Erythroblast (primary cell): ENCODE measurements at regions not wholly inside any gene's neighbourhood (a gene's known extent, or its start where the extent isn't known, plus 50 kb on each side); places are given as distances from the start of the nearest gene placed in this dataset.

Experiments
- DNase-seq, 2 experiments: peaks; one replicate each; lab custom pipeline; 2025; lab: John Stamatoyannopoulos, UW
- GATA1 ChIP-seq: IDR thresholded peaks from 2 replicates; pipeline ENCODE4 v1.6.1; 2011; ENCODE audit warnings: low read depth, mild to moderate bottlenecking, control low read depth, low read length, moderate library complexity
- POLR2A ChIP-seq: IDR thresholded peaks from 2 replicates; pipeline ENCODE4 v1.6.1; 2011; ENCODE audit warnings: mild to moderate bottlenecking, low read length

DNA sequence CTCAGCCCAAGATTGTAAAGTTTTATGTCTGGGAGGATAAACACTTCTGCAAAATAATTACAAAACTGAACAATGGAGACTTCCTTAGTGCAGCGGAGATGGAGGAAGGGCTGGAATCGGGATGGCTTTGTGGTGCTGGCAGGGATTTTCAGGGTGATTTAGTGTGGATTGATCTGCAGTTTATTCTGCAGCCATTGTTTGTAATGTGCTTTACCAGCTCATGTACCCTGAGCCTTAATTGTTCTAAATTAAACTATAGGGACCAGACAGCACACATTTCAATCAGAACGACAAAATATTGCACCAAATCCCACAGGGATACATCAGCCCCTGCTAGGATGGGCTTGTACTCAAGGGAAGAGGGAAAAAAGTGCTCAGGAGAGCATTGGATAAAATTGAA is 103.2 kb upstream of the ONECUT1 start:
- no peak for DNase-seq
- TF ChIP-seq POLR2A = no peak
- TF ChIP-seq GATA1 = no peak

DNA sequence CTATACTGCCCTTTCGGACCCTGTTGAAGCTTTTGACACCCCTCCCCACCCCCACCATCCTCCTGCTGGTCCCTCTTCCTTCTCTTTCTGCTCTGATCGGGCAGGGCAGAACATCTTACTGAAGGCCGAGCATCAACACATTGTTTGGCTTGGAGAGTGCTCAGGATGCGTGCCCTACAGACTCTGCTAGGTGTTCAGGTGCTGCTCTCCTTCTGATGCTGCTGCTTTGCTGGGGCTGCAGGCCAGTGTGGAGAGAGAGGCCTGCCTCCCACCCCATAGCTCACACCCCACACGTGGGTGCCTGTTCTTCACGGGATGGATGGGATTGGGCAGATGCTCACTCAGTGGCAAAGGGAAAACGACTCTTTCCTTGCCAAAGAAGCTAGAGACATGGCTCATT is 89.8 kb upstream of the ONECUT1 start:
- no peak for TF ChIP-seq POLR2A
- no peak for TF ChIP-seq GATA1
- DNase-seq = no peak

DNA sequence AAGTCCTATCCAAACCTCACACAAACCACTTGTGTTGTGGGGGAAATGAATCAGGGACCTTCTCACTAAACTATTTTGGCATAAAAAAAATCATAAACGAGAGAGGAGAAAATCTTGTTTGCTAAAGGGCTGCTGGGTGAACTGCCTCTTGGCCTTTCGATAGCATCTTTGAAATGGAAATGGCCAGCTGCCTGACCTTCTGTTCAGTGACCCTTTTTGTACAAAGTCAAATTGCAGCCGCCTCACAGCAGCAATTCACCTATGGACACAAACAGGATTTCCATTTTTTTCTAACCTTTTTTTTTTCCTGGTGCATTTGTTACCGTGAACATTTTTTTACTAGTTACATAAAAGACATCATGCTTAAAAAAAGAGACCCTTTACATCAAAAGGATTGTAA is 89.0 kb upstream of the ONECUT1 start:
- no peak for TF ChIP-seq GATA1
- no peak for TF ChIP-seq POLR2A
- no peak for DNase-seq

DNA sequence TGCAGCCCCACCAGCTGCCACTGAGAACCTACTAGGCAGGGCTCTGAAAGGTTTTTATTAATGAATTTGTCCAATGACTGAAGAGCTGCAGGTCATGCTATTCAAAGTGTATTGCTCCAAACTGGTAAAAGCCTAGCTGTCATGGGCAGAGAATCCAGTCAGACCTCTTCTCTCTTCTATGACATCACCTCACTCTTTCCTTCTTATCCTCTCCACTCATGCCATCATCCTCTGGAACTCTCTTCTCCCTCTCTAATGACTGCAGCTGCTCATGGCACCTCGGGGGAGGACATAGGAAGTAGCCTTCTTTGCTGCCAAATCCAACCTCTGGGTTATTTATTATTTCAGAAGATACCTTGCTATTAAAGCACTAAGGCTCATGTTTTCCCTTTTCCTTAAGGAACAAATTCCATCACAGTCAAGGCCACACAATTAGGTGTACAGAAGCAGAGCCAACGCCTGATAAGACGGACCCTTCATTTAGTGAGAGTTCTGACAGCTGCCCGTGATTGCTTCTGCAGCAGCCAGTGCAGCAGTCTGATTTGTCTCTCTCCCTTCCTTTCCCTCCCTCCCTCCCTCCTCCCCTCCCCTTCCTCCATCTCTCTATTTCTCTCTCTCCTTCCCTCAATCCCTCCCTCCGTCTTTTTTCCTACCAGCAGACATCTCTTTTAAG is 87.0 kb upstream of the ONECUT1 start:
- no peak for TF ChIP-seq POLR2A
- TF ChIP-seq GATA1 = no peak
- DNase-seq = no peak

DNA sequence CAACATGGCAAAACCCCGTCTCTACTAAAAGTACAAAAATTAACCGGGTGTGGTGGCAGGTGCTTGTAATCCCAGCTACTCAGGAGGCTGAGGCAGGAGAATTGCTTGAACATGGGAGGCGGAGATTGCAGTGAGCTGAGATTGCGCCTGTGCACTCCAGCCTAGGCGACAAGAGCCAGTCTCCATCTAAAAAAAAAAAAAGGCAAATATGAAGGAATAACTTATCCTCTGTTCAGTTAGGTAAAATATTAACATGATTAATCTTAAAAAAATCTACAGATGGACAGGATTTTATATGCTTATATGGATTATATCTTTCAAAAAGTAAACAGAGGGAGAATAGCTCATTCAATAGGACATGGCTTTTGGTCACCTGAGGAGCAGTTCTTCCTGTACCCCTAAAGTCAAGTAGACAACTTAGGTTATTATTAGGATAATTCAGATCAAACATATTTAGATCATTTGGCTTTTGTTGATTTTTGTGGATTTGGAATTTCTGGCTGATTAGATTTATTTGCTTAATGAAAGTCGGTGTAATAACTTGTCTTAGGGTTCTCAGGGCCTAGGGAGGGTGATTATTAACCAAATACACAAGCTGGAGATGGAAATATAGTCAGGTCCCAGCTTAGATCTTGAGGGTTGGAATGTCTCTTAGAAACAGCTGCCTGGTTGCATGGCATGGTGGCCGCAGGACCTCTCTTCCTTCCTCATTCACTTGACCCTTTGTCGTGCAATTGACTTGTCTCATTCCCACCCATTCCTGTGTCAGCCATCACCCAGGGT is 82.1 kb upstream of the ONECUT1 start:
- TF ChIP-seq GATA1 = no peak
- no peak for TF ChIP-seq POLR2A
- DNase-seq = no peak

DNA sequence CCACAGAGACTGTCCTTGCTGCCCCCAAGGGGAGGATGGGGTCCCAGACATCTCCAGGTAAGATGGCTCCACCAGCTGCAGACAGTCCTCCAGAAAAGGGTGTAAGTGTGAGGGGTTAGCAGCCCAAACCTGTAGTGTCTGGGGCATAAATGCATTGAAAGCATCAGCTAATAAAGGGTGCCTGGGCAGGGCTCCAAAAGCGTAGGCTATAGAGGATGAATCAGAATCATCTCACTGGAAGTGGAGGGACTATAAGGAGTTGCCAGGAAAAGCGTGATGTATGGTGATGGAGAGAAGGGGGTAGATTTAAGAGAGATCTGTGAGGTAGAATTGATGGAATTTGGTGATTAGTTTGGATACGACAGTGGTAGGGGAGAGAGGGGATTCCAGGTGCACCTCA is 79.9 kb upstream of the ONECUT1 start:
- TF ChIP-seq POLR2A (no peak), GATA1 (no peak)
- no peak for DNase-seq

DNA sequence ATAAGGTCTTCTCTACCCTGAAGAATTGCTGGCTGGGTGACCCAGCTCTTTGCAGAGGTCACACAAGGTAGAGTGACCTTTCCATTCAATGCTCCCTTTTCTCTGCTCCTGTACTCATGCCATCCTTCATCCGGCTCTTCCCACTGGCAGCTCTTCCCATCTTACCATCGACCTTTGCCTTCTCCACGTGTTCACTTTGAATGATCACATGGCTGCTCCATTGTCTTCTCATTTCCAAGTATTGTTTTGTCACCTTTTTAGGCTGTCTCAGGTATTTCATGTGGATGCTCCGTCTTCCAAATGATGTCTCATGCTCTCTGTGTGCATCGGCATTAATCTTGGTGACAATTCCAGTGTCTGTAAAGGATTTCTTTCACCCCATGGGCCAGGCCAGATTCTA is 76.6 kb upstream of the ONECUT1 start:
- no peak for DNase-seq
- TF ChIP-seq POLR2A (no peak), GATA1 (no peak)

DNA sequence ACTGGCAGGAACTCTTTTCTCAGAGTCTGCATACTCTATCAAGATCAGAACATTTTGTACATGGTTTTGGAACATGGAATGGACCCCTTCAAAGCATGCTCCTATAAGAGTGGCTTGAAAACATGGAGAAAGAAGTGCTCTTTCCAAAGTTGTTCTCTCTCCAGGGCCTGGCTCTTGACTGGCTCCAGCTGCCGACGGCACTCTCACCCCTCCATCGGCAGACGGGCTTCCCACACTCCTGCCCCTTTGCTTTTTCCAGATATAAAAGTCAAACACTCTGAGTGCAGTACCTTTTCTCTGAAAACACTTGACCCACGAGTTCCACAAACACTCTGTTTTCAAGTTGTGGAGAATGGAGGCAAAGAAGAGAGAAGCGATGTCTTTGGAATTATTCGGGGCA is 72.5 kb upstream of the ONECUT1 start:
- TF ChIP-seq GATA1 (no peak), POLR2A (no peak)
- DNase-seq = no peak

DNA sequence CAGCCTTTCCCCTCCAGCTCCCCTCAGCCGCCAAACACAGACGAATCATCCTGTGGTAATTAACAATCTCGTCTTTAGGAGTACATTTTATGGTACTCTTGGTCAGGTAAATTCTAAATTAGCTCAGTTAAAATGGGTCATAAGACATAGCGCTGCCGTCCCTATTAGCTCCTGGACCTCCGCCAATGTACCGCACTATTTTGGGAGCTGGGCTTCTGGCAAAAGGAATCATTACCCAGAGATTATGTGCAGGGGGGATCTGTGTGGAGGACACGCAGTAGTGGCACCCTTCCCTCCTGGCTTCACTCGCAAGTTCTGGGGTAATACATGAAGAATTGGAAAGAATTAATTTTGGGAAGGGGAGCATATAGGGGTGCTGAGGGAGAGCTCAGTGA is 68.6 kb upstream of the ONECUT1 start:
- TF ChIP-seq POLR2A (no peak), GATA1 (no peak)
- no peak for DNase-seq

DNA sequence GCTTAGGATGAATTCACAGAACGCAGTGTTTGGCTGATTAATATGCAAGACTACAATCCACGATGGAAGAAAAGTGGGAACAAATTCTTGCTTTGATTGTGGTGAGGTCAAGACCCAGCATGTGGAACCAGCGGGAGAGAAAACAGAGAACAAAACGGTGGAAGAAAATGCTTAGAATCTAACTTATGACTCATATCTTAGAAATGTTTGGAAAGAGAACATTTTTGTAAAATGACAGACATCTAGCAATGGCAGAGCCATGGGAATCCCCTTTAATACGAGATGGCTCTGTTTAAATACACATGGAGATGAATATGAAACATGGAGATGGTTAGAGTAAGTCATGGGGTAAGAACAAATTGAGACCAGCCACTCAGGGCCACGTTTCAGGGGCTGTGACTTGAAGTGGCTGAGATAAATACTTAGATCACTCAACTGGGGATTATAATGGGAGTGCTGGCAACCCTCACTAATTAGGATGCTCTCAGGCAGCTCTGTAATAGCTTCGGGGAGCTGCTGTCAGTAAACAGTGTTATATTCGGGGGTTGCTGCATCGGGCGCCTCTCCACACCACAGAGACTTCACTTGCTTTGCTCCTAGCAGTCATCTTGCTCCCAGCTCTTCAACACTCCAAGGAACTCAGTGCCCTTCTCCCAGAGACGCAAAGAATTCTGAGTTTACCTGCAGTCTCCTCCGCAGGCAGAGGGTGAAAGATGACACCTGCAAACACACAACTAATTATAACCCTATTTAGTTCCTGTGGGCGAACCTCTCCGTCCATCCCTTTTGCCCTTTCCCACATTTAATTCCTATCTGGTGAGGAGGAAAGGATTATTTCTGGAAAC is 68.0 kb upstream of the ONECUT1 start:
- no peak for DNase-seq
- TF ChIP-seq POLR2A = no peak
- no peak for TF ChIP-seq GATA1

DNA sequence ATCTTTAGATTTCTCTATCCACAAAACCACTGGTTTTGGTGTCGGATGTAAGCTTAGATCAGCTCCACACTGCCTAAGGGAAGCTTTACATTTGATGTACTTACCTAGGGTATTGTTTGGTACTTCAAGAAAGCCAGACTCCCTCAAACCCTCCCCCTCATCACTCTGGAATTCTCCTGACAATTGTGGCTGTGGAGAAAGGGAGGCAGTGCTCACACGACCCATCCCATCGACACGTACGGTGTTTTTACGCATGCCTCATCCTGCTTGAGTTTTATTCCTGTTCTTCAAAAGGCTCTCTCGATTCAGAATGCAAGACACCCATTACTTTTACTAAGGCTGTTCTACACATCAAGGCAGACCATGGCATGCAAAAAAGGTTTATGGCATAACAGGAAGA is 67.3 kb upstream of the ONECUT1 start:
- TF ChIP-seq GATA1 (no peak), POLR2A (no peak)
- no peak for DNase-seq

DNA sequence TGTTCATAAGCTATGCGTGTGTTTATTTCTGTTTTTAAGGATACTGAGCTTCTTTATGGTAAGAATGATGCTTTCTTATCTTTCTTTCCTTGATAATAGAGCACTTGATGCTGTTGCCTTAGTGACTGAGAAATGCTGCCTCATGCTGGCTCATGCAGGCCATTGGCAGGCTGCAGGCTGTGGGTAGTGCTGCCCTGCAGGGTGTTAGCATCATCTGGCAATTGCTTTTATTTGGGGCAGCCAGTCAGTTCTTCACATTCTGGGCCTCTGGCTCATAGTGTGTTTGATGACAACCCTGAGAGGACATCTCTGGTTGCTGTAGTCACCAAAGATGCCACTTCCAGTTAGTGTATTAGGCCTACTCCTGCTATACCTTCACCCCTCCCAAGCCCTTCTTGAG is 66.2 kb upstream of the ONECUT1 start:
- TF ChIP-seq GATA1 (no peak), POLR2A (no peak)
- DNase-seq = no peak

DNA sequence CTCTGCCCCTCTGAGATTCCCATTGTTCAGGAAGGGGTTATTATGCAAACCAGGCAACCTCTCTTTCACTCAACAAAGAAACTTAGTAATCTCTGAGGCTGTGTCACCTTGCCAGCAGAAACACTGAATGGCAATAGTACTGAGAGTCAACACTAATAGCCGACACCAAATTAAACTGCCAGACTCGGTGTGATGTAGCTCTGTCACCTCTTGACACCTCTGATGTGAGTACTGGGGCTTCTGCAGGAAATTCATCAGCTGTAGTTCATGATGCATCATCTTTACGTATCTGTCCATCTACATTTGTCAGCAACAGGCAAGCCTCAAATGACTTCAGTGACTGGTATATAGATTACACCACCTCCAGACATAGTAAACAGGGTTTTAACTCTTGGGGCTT is 65.0 kb upstream of the ONECUT1 start:
- no peak for DNase-seq
- no peak for TF ChIP-seq POLR2A
- TF ChIP-seq GATA1 = no peak

DNA sequence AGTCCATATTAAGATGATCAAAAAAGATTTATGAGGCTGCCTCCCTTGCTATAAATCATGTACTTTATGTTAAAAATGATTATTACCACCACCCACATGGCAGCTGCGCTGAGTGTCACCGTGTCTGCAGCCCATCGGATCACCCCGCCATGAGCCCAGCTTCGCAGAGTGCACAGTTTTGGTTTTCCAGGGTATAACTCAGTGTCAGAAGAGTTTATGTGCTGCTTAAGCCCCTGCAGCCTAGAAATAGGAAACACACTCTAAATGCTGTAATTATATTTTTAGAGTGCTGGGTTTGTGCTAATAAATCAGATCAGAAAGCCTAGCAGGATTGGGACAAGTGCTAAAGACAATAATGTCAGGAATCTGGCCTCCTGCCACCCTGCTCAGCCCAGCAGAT is 54.7 kb upstream of the ONECUT1 start:
- no peak for DNase-seq
- TF ChIP-seq POLR2A = no peak
- TF ChIP-seq GATA1 = no peak
